CD4-positive, alpha-beta T cell (primary cell): ENCODE measurements at regions not wholly inside any gene's neighbourhood (a gene's known extent, or its start where the extent isn't known, plus 50 kb on each side); places are given as distances from the start of the nearest gene placed in this dataset.

Source experiments
- ATAC-seq: fragments of 200-7000 bp; cut with Tn5 transposase; one replicate; pipeline ENCODE4 v1.10.0; 2022; ENCODE audit warnings: mild to moderate bottlenecking; ENCODE audit not compliant: poor library complexity
- CTCF ChIA-PET: fragments of 350-600 bp; sonication (Branson Sonifier 250); formaldehyde crosslinking; loops from one replicate; lab custom pipeline; 2021; ENCODE audit warnings: antibody characterized with exemption, inconsistent platforms; lab: Charles Lee
- POLR2A ChIA-PET: fragments of 350-600 bp; sonication (Branson Sonifier 250); formaldehyde crosslinking; loops from one replicate; lab custom pipeline; 2021; ENCODE audit warnings: antibody characterized with exemption, inconsistent platforms; lab: Charles Lee
- DNase-seq, 14 experiments: peaks; one replicate each; pipeline ENCODE4 v3.0.0-alpha.2; 2013 to 2020; ENCODE audit warnings: mixed read lengths in 2 of 14
- H3K27ac ChIP-seq, 2 donors: one replicate each; pipeline versions ENCODE4 v1.5.1 to v1.7.0; 2013; ENCODE audit warnings: low read length in 2 of 2, low read depth in 1 of 2, mild to moderate bottlenecking in 1 of 2
- H3K27me3 ChIP-seq, 2 experiments: 1 replicate in 1 of 2; 2 replicates in 1 of 2; pipeline versions ENCODE4 v1.6.1 to v1.7.0; 2013; ENCODE audit warnings: low read length in 2 of 2, control low read depth in 1 of 2, mild to moderate bottlenecking in 1 of 2, moderate library complexity in 1 of 2; ENCODE audit not compliant: insufficient read depth in 2 of 2, control insufficient read depth in 1 of 2
- H3K36me3 ChIP-seq: one replicate; pipeline ENCODE4 v1.6.1; 2013; ENCODE audit warnings: low read length, control low read depth; ENCODE audit not compliant: insufficient read depth
- H3K4me1 ChIP-seq: one replicate; pipeline ENCODE4 v1.6.1; 2013; ENCODE audit warnings: low read length, control low read depth; ENCODE audit not compliant: insufficient read depth
- H3K4me3 ChIP-seq: one replicate; pipeline ENCODE4 v1.5.1; 2013; ENCODE audit warnings: mild to moderate bottlenecking, low read length, moderate library complexity
- H3K9me3 ChIP-seq, 2 experiments: 1 replicate in 1 of 2; 2 replicates in 1 of 2; pipeline versions ENCODE4 v1.6.1 to v1.7.0; 2013; ENCODE audit warnings: low read length in 2 of 2, mild to moderate bottlenecking in 2 of 2, control low read depth in 1 of 2, moderate library complexity in 1 of 2; ENCODE audit not compliant: control insufficient read depth in 1 of 2, insufficient read depth in 1 of 2
- H3K27ac Mint-ChIP-seq: one replicate; pipeline ENCODE4 v1.8.0; 2020; ENCODE audit warnings: mixed read lengths
- H3K27me3 Mint-ChIP-seq: one replicate; pipeline ENCODE4 v1.8.0; 2021; ENCODE audit warnings: mixed read lengths
- H3K36me3 Mint-ChIP-seq: one replicate; pipeline ENCODE4 v1.8.0; 2021; ENCODE audit warnings: low read depth, mixed read lengths
- H3K4me1 Mint-ChIP-seq: one replicate; pipeline ENCODE4 v1.8.0; 2021; ENCODE audit warnings: low read depth, mixed read lengths
- H3K4me3 Mint-ChIP-seq: one replicate; pipeline ENCODE4 v1.8.0; 2020; ENCODE audit warnings: mild to moderate bottlenecking, mixed read lengths
- H3K9me3 Mint-ChIP-seq: one replicate; pipeline ENCODE4 v1.8.0; 2020; ENCODE audit warnings: mixed read lengths
- intact Hi-C, 2 experiments: fragments of 100-400 bp; cut with DNase I in 1 of 2; cut with micrococcal nuclease in 1 of 2; formaldehyde crosslinking; loops; one replicate each; pipeline versions ENCODE4 v1.15.1 to v1.9.0; 2023 to 2025; cut with DNase I, micrococcal nuclease
- TF ChIP-seq, protein P1 (sequence below): fragments of 200-600 bp; IDR thresholded peaks from one replicate; pipeline ENCODE4 v1.8.0; 2022; ENCODE audit warnings: antibody characterized with exemption, mild to moderate bottlenecking

DNA sequence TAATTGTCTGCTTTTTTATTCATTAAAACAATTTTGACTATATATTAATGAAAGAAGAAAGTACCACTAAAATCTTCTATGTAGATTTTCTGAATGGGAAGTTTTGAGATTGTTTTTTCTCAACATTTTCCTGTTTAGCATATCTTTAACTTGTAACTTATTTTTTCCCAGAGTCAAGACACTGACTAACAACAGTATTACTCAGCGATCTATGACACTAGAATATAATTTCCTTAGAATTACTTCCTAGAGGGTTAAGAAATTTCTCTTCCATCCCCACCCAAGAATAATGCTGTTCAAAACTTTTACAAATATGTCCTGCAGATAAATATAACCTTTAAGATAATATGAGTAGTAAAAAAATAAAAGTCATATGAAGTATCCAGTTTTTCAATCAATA is 218.2 kb upstream of the NR5A2 start:
- TF ChIP-seq, protein P1, sequence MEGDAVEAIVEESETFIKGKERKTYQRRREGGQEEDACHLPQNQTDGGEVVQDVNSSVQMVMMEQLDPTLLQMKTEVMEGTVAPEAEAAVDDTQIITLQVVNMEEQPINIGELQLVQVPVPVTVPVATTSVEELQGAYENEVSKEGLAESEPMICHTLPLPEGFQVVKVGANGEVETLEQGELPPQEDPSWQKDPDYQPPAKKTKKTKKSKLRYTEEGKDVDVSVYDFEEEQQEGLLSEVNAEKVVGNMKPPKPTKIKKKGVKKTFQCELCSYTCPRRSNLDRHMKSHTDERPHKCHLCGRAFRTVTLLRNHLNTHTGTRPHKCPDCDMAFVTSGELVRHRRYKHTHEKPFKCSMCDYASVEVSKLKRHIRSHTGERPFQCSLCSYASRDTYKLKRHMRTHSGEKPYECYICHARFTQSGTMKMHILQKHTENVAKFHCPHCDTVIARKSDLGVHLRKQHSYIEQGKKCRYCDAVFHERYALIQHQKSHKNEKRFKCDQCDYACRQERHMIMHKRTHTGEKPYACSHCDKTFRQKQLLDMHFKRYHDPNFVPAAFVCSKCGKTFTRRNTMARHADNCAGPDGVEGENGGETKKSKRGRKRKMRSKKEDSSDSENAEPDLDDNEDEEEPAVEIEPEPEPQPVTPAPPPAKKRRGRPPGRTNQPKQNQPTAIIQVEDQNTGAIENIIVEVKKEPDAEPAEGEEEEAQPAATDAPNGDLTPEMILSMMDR, result no peak
- Histone ChIP-seq H3K4me3 (no peak overlapping the region), H3K27ac (no peak overlapping the region), H3K36me3 (no peaks in the 10 kb centered on the region), H3K4me1 (no peaks in the 10 kb centered on the region), H3K27me3 (peaks cover 0 to 4% of the 10 kb centered on the region in 2 experiments), H3K9me3 (no peaks in the 10 kb centered on the region)
- Mint-ChIP-seq H3K27ac (no peak overlapping the region), H3K36me3 (no peaks in the 10 kb centered on the region), H3K4me1 (no peaks in the 10 kb centered on the region), H3K9me3 (no peaks in the 10 kb centered on the region), H3K4me3 (no peak overlapping the region), H3K27me3 (peaks cover 19% of the 10 kb centered on the region)
- no peak for ATAC-seq
- POLR2A ChIA-PET, result no interaction called here
- intact Hi-C loops, result no loop called here
- CTCF ChIA-PET, result no interaction called here
- DNase-seq, result no peak

DNA sequence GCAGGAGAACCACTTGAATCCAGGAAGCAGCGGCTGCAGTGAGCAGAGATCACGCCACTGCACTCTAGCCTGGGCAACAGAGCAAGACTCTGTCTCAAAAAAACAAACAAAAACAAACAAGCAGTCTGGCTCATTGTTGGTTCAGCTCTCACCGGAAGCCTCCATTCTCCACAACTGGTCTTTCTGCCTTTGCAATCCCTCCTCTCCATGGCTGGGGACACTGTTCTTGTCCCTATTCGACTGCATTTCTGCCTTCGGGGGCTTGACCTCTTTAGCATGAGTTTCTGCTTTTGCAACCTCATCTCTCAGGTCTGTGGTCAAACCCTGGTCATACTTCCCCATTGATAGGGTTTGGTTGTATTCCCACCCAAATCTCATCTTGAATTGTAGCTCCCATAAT is 216.3 kb upstream of the NR5A2 start:
- Mint-ChIP-seq H3K27ac (no peak overlapping the region), H3K4me1 (no peaks in the 10 kb centered on the region), H3K27me3 (peaks cover 15% of the 10 kb centered on the region), H3K36me3 (no peaks in the 10 kb centered on the region), H3K4me3 (no peak overlapping the region), H3K9me3 (no peaks in the 10 kb centered on the region)
- POLR2A ChIA-PET, result no interaction called here
- peaks cover 0 to 4% of the 10 kb centered on the region in 2 experiments for H3K9me3 ChIP-seq
- TF ChIP-seq, protein P1, result no peak
- ATAC-seq (no peak), DNase-seq (no peak)
- no peak overlapping the region for H3K27ac ChIP-seq
- no peaks in the 10 kb centered on the region for H3K36me3 ChIP-seq
- peaks cover 0 to 4% of the 10 kb centered on the region in 2 experiments for H3K27me3 ChIP-seq
- CTCF ChIA-PET, result no interaction called here
- intact Hi-C loops, result no loop called here
- no peaks in the 10 kb centered on the region for H3K4me1 ChIP-seq
- H3K4me3 ChIP-seq, result no peak overlapping the region

DNA sequence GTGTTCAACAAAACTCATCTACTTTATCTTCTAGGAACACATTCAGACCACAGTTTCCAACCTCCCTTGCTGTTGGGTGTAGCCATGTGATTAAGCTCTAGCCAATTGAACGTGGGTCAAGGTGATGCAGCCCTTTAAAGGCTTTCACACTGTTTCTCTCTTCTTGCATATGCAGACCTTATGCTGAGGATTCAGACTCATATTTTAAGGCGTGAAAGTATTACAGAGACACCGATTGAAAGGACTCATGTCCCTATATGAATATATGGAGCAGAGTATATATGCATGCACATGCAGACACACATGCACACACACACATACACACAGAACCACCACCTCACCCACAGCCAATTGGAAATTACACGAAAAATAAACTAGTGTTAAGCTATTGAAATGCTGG is 214.3 kb upstream of the NR5A2 start:
- H3K27me3 Mint-ChIP-seq, result peaks cover 10% of the 10 kb centered on the region
- ChIA-PET POLR2A (no interaction called here), CTCF (no interaction called here)
- H3K9me3 Mint-ChIP-seq, result no peaks in the 10 kb centered on the region
- TF ChIP-seq, protein P1, result no peak
- H3K36me3 Mint-ChIP-seq, result no peaks in the 10 kb centered on the region
- H3K4me1 Mint-ChIP-seq, result no peaks in the 10 kb centered on the region
- intact Hi-C loops, result no loop called here
- no peak overlapping the region for H3K4me3 Mint-ChIP-seq
- ATAC-seq (no peak), DNase-seq (no peak)
- Histone ChIP-seq H3K4me1 (no peaks in the 10 kb centered on the region), H3K9me3 (peaks cover 0 to 4% of the 10 kb centered on the region in 2 experiments), H3K36me3 (no peaks in the 10 kb centered on the region), H3K4me3 (no peak overlapping the region), H3K27ac (no peak overlapping the region), H3K27me3 (peaks cover 0 to 1% of the 10 kb centered on the region in 2 experiments)
- no peak overlapping the region for H3K27ac Mint-ChIP-seq
